ENCODE measurements at regions not wholly inside any gene's neighbourhood (a gene's known extent, or its start where the extent isn't known, plus 50 kb on each side); places are given as distances from the start of the nearest gene placed in this dataset.

- no peak for TF ChIP-seq ESRRA (CRISPR knock-in tag; IDR thresholded peaks at IDR 0.05; ENCODE audit: borderline replicate concordance)
- no peak for TF ChIP-seq CDX4 (CRISPR knock-in tag; IDR thresholded peaks at IDR 0.05; ENCODE audit: borderline replicate concordance)
- no peak for TF ChIP-seq RELA (CRISPR knock-in tag; IDR thresholded peaks at IDR 0.05; ENCODE audit: borderline replicate concordance)
- no peak for TF ChIP-seq SOX15 (CRISPR knock-in tag; IDR thresholded peaks at IDR 0.05)
- no peak for TF ChIP-seq ZNF423 (CRISPR knock-in tag; IDR thresholded peaks at IDR 0.05)
Observed at GRCh38 chr2:129777146-129777545, 202.3 kb upstream of the RAB6C start (continued).

GRCh38 chr2:129777762-129778583 lies 201.5 kb upstream of the RAB6C start:
- no peak for DNase-seq (ENCODE audit: low spot score)

GRCh38 chr2:129778584-129778877 lies 200.9 kb upstream of the RAB6C start:
- Mint-ChIP-seq H3K9me3 (no peaks in the 10 kb centered on the region), H3K4me3 (no peak overlapping the region)

More at GRCh38 chr2:129777762-129778583, 201.5 kb upstream of the RAB6C start:
- Mint-ChIP-seq H3K36me3 (no peaks in the 10 kb centered on the region), H3K4me1 (peaks cover 13% of the 10 kb centered on the region), H3K4me3 (no peak overlapping the region), H3K9me3 (peaks cover 2% of the 10 kb centered on the region; the same call in 1 of the 2 replicates), H3K27ac (no peak overlapping the region), H3K27me3 (ENCODE audit: low read depth) (no peaks in the 10 kb centered on the region)
- TF ChIP-seq ESRRA (CRISPR knock-in tag; IDR thresholded peaks at IDR 0.05; ENCODE audit: borderline replicate concordance) = no peak
- no peak for TF ChIP-seq ZNF423 (CRISPR knock-in tag; IDR thresholded peaks at IDR 0.05)
- TF ChIP-seq IRF2 (CRISPR knock-in tag; IDR thresholded peaks at IDR 0.05; ENCODE audit: borderline replicate concordance, low read depth) = no peak
- TF ChIP-seq ZNF121 (CRISPR knock-in tag; IDR thresholded peaks at IDR 0.05) = no peak
- POLR2A ChIA-PET = no interaction called here
- no peak for ATAC-seq
- CTCF ChIA-PET = no interaction called here

More at GRCh38 chr2:129778584-129778877, 200.9 kb upstream of the RAB6C start:
- Mint-ChIP-seq H3K36me3 (no peaks in the 10 kb centered on the region), H3K27me3 (ENCODE audit: low read depth) (no peaks in the 10 kb centered on the region), H3K27ac (no peak overlapping the region), H3K4me1 (peaks cover 13% of the 10 kb centered on the region)
- ChIA-PET POLR2A (no interaction called here), CTCF (no interaction called here)
- no peak for DNase-seq (ENCODE audit: low spot score)
- TF ChIP-seq MAX (CRISPR knock-in tag; IDR thresholded peaks at IDR 0.05) = no peak
- no peak for TF ChIP-seq NR2C2 (CRISPR knock-in tag; IDR thresholded peaks at IDR 0.05)
- no peak for TF ChIP-seq E2F1 (CRISPR knock-in tag; IDR thresholded peaks at IDR 0.05)
- TF ChIP-seq CBFB (CRISPR knock-in tag; IDR thresholded peaks at IDR 0.05; ENCODE audit: low read depth) = no peak
- no peak for TF ChIP-seq ZNF425 (CRISPR knock-in tag; conservative IDR thresholded peaks at IDR 0.05)
- no peak for TF ChIP-seq ZBTB43 (CRISPR knock-in tag; IDR thresholded peaks at IDR 0.05)
- no peak for ATAC-seq
